ENCODE measurements at regions not wholly inside any gene's neighbourhood (a gene's known extent, or its start where the extent isn't known, plus 50 kb on each side); places are given as distances from the start of the nearest gene placed in this dataset.
"Not testable (repeated sequence)": the region's sequence is repeated elsewhere in the genome, so short reads cannot be mapped to it uniquely, and the experiment has no call there.

- DNase-seq, result no peak
Observed at GRCh38 chr22:47862394-47862793, 1099.9 kb downstream of the TBC1D22A start.

- not testable (repeated sequence) for DNase-seq
Observed at GRCh38 chr22:47860907-47861306, 1098.5 kb downstream of the TBC1D22A start.

GRCh38 chr22:47859881-47860525 lies 1097.6 kb downstream of the TBC1D22A start:
- DNase-seq, result no peak

GRCh38 chr22:47858773-47859306 lies 1096.4 kb downstream of the TBC1D22A start:
- no peak for DNase-seq

GRCh38 chr22:47854680-47855079 lies 1092.2 kb downstream of the TBC1D22A start:
- DNase-seq, result no peak

- DNase-seq, result no peak
Observed at GRCh38 chr22:47854251-47854650, 1091.8 kb downstream of the TBC1D22A start.

- no peak for DNase-seq
Observed at GRCh38 chr22:47853750-47854149, 1091.3 kb downstream of the TBC1D22A start.

- DNase-seq, result no peak
Observed at GRCh38 chr22:47851586-47851985, 1089.1 kb downstream of the TBC1D22A start.

- no peak for DNase-seq
Observed at GRCh38 chr22:47850644-47851151, 1088.2 kb downstream of the TBC1D22A start.

GRCh38 chr22:47849576-47849975 lies 1087.1 kb downstream of the TBC1D22A start:
- DNase-seq, result no peak

- DNase-seq, result no peak
Observed at GRCh38 chr22:47848184-47848920, 1085.9 kb downstream of the TBC1D22A start.

GRCh38 chr22:47847131-47847890 lies 1084.9 kb downstream of the TBC1D22A start:
- no peak for DNase-seq

- DNase-seq, result no peak
Observed at GRCh38 chr22:47846206-47846605, 1083.8 kb downstream of the TBC1D22A start.

- no peak for DNase-seq
Observed at GRCh38 chr22:47842119-47842518, 1079.7 kb downstream of the TBC1D22A start.

GRCh38 chr22:47841156-47841555 lies 1078.7 kb downstream of the TBC1D22A start:
- no peak for DNase-seq

- no peak for DNase-seq
Observed at GRCh38 chr22:47839595-47840227, 1077.3 kb downstream of the TBC1D22A start.

GRCh38 chr22:47837703-47838102 lies 1075.3 kb downstream of the TBC1D22A start:
- no peak for DNase-seq

- no peak for DNase-seq
Observed at GRCh38 chr22:47836957-47837356, 1074.5 kb downstream of the TBC1D22A start.

- DNase-seq, result no peak
Observed at GRCh38 chr22:47835726-47836125, 1073.3 kb downstream of the TBC1D22A start.

- DNase-seq, result no peak
Observed at GRCh38 chr22:47826016-47826415, 1063.6 kb downstream of the TBC1D22A start.

GRCh38 chr22:47822422-47822821 lies 1060.0 kb downstream of the TBC1D22A start:
- no peak for DNase-seq

GRCh38 chr22:47818496-47818895 lies 1056.0 kb downstream of the TBC1D22A start:
- DNase-seq, result no peak

GRCh38 chr22:47817380-47817779 lies 1054.9 kb downstream of the TBC1D22A start:
- DNase-seq, result no peak
